HCT116 (cell line): ENCODE measurements at regions not wholly inside any gene's neighbourhood (a gene's known extent, or its start where the extent isn't known, plus 50 kb on each side); places are given as distances from the start of the nearest gene placed in this dataset.

Experiments used
- ATAC-seq: fragments of 200-7000 bp; cut with Tn5 transposase; 2 replicates; pipeline ENCODE4 v1.9.1; 2020; ENCODE audit warnings: mild to moderate bottlenecking, moderate library complexity
- BruUV-seq: library from RNA; stranded (reverse); fragments of 400-500 nt; replicated peaks from 2 replicates; lab custom pipeline; 2021; lab: Mats Ljungman, UMichigan
- CTCF ChIA-PET: fragments of 300-600 bp; sonication (Branson Sonifier 250); formaldehyde crosslinking; loops from one replicate; lab custom pipeline; 2021; ENCODE audit warnings: antibody characterized with exemption; lab: Charles Lee
- POLR2A ChIA-PET: fragments of 300-600, 350-600 bp; sonication (Branson Sonifier 250); formaldehyde crosslinking; loops from one replicate; lab custom pipeline; 2021; ENCODE audit warnings: antibody characterized with exemption; lab: Charles Lee
- RAD21 ChIA-PET, 2 experiments: fragments of 300-600 bp; sonication (Branson Sonifier 250); formaldehyde crosslinking; loops; one replicate each; lab custom pipeline; 2023; ENCODE audit warnings: low total read pairs in 2 of 2; ENCODE audit not compliant: uncharacterized antibody in 2 of 2, unreplicated experiment in 2 of 2, low non-redundant PET in 1 of 2; lab: Charles Lee
- DNase-seq: peaks from one replicate; pipeline ENCODE4 v3.0.0-alpha.2; 2010; ENCODE audit warnings: low read depth, low spot score
- H2AFZ ChIP-seq: fragments of 200-600 bp; shearing (Covaris generic), sonication (generic); 2 replicates; pipeline ENCODE4 v1.6.1; 2017; ENCODE audit warnings: low read depth, mixed run types, mixed read lengths, antibody characterized with exemption, low read length; ENCODE audit not compliant: poor library complexity, severe bottlenecking
- H3K27ac ChIP-seq: 2 replicates; pipeline ENCODE4 v1.5.1; 2012; ENCODE audit warnings: low read depth, low read length
- H3K27me3 ChIP-seq: fragments of 200-600 bp; sonication (generic); 2 replicates; pipeline ENCODE4 v1.6.1; 2016; ENCODE audit warnings: mixed run types, low read length, mixed read lengths; ENCODE audit not compliant: insufficient read depth
- H3K36me3 ChIP-seq, 2 experiments: fragments of 200-500 bp in 1 of 2; fragments of 200-600 bp in 1 of 2; sonication (Bioruptor generic) in 1 of 2; sonication (generic) in 1 of 2; 2 replicates each; pipeline versions ENCODE4 v1.5.1 to v1.6.1; 2014 to 2016; ENCODE audit warnings: low read length in 2 of 2, inconsistent platforms in 1 of 2, mixed read lengths in 1 of 2, mixed run types in 1 of 2; ENCODE audit not compliant: insufficient read depth in 2 of 2, control insufficient read depth in 1 of 2
- H3K4me1 ChIP-seq, 2 experiments: fragments of 200-600 bp in 1 of 2; sonication (generic) in 1 of 2; 2 replicates each; pipeline versions ENCODE4 v1.5.1 to v1.6.1; 2012 to 2017; ENCODE audit warnings: low read length in 2 of 2, inconsistent platforms in 1 of 2, mild to moderate bottlenecking in 1 of 2, mixed read lengths in 1 of 2, mixed run types in 1 of 2, moderate library complexity in 1 of 2; ENCODE audit not compliant: insufficient read depth in 2 of 2, control insufficient read depth in 1 of 2
- H3K4me2 ChIP-seq: fragments of 200-600 bp; sonication (generic); 2 replicates; pipeline ENCODE4 v1.6.1; 2017; ENCODE audit warnings: mixed run types, low read length, mixed read lengths
- H3K4me3 ChIP-seq, 2 experiments: fragments of 200-600 bp in 1 of 2; sonication (generic) in 1 of 2; replicated peaks in 1 of 2; 2 replicates each; pipeline ENCODE4 v1.5.1; 2011 to 2016; ENCODE audit warnings: low read length in 2 of 2, control low read depth in 1 of 2, low read depth in 1 of 2, mild to moderate bottlenecking in 1 of 2, mixed read lengths in 1 of 2, mixed run types in 1 of 2
- H3K79me2 ChIP-seq: fragments of 200-600 bp; sonication (generic); 2 replicates; pipeline ENCODE4 v1.6.1; 2017; ENCODE audit warnings: mild to moderate bottlenecking, mixed run types, low read length, moderate library complexity, mixed read lengths; ENCODE audit not compliant: insufficient read depth
- H3K9ac ChIP-seq: fragments of 200-600 bp; sonication (generic); 2 replicates; pipeline ENCODE4 v1.6.1; 2016; ENCODE audit warnings: low read length, mixed read lengths
- H3K9me2 ChIP-seq: fragments of 200-600 bp; sonication (generic), shearing (Covaris generic); 2 replicates; pipeline ENCODE4 v1.6.1; 2017; ENCODE audit warnings: mixed run types, mild to moderate bottlenecking, moderate library complexity; ENCODE audit not compliant: insufficient read depth
- H3K9me3 ChIP-seq, 2 experiments: fragments of 200-500 bp in 1 of 2; fragments of 200-600 bp in 1 of 2; sonication (Bioruptor generic) in 1 of 2; sonication (generic) in 1 of 2; 2 replicates each; pipeline ENCODE4 v1.6.1; 2014 to 2017; ENCODE audit warnings: low read length in 2 of 2, mixed read lengths in 2 of 2, inconsistent platforms in 1 of 2, low read depth in 1 of 2, mild to moderate bottlenecking in 1 of 2, mixed run types in 1 of 2, moderate library complexity in 1 of 2; ENCODE audit not compliant: control insufficient read depth in 1 of 2, insufficient read depth in 1 of 2
- H4K20me1 ChIP-seq: fragments of 200-600 bp; sonication (generic), shearing (Covaris generic); 2 replicates; pipeline ENCODE4 v1.6.1; 2017; ENCODE audit warnings: mixed run types, mild to moderate bottlenecking, moderate library complexity; ENCODE audit not compliant: insufficient read depth
- ATF3 ChIP-seq: IDR thresholded peaks from 2 replicates; pipeline ENCODE4 v1.6.1; 2012
- CBX3 ChIP-seq: IDR thresholded peaks from 2 replicates; pipeline ENCODE4 v1.6.1; 2012; ENCODE audit warnings: low read depth
- CTCF ChIP-seq, 3 experiments: fragments of 200-600 bp in 1 of 3; sonication (generic) in 1 of 3; IDR thresholded peaks in 2 of 3; conservative IDR thresholded peaks in 1 of 3; 2 replicates each; pipeline ENCODE4 v1.5.1; 2012 to 2017; ENCODE audit warnings: low read depth in 2 of 3, low read length in 2 of 3, antibody characterized with exemption in 1 of 3, borderline replicate concordance in 1 of 3, control low read depth in 1 of 3, mild to moderate bottlenecking in 1 of 3, mixed read lengths in 1 of 3, mixed run types in 1 of 3, moderate library complexity in 1 of 3; ENCODE audit not compliant: insufficient read depth in 1 of 3
- EGR1 ChIP-seq: IDR thresholded peaks from 2 replicates; pipeline ENCODE4 v1.6.1; 2012; ENCODE audit warnings: low read depth
- ELF1 ChIP-seq: IDR thresholded peaks from 2 replicates; pipeline ENCODE4 v1.6.1; 2012; ENCODE audit warnings: low read depth, borderline replicate concordance
- EZH2 ChIP-seq: fragments of 200-600 bp; sonication (generic); IDR thresholded peaks from 2 replicates; pipeline ENCODE4 v1.6.1; 2017; ENCODE audit warnings: antibody characterized with exemption, mixed run types
- EZH2phosphoT487 ChIP-seq: fragments of 200-600 bp; IDR thresholded peaks from 2 replicates; pipeline ENCODE4 v1.6.1; 2018; ENCODE audit warnings: antibody characterized with exemption, borderline replicate concordance
- FOSL1 ChIP-seq: IDR thresholded peaks from 2 replicates; pipeline ENCODE4 v1.6.1; 2012; ENCODE audit warnings: low read depth
- JUND ChIP-seq: IDR thresholded peaks from 2 replicates; pipeline ENCODE4 v1.6.1; 2012
- POLR2A ChIP-seq: IDR thresholded peaks from 2 replicates; pipeline ENCODE4 v1.7.0; 2011; ENCODE audit warnings: borderline replicate concordance; ENCODE audit not compliant: insufficient read depth, insufficient read length; ENCODE audit errors: extremely low read depth
- POLR2AphosphoS5 ChIP-seq: IDR thresholded peaks from 2 replicates; pipeline ENCODE4 v1.6.1; 2011; ENCODE audit warnings: mild to moderate bottlenecking, low read depth, low read length, moderate library complexity
- REST ChIP-seq: IDR thresholded peaks from 2 replicates; pipeline ENCODE4 v1.6.1; 2012; ENCODE audit warnings: low read depth
- SIN3A ChIP-seq: IDR thresholded peaks from 2 replicates; pipeline ENCODE4 v1.6.1; 2012; ENCODE audit warnings: low read depth
- TCF7L2 ChIP-seq: IDR thresholded peaks from 2 replicates; pipeline ENCODE4 v1.7.0; 2011; ENCODE audit warnings: borderline replicate concordance, inconsistent platforms; ENCODE audit not compliant: insufficient read depth, insufficient read length; ENCODE audit errors: extremely low read depth
- YY1 ChIP-seq: IDR thresholded peaks from 2 replicates; pipeline ENCODE4 v1.6.1; 2011; ENCODE audit warnings: low read length, low read depth, moderate library complexity, mild to moderate bottlenecking; ENCODE audit not compliant: insufficient replicate concordance; ENCODE audit errors: extremely low read depth
- ZBTB33 ChIP-seq: IDR thresholded peaks from 2 replicates; pipeline ENCODE4 v1.6.1; 2011; ENCODE audit warnings: mild to moderate bottlenecking, low read length, moderate library complexity; ENCODE audit not compliant: insufficient replicate concordance; ENCODE audit errors: extremely low read depth
- ZFX ChIP-seq: fragments of 450-650 bp; IDR thresholded peaks from 2 replicates; pipeline ENCODE4 v1.6.1; 2017
- ZNF274 ChIP-seq: fragments of 200-500 bp; sonication (Bioruptor generic); IDR thresholded peaks from 2 replicates; pipeline ENCODE4 v1.6.1; 2014; ENCODE audit warnings: mild to moderate bottlenecking, low read depth, low read length, inconsistent platforms
- intact Hi-C: fragments of 100-400 bp; cut with micrococcal nuclease; formaldehyde crosslinking; loops from 2 replicates; pipeline ENCODE4 v1.10.0; 2022

GRCh38 chr15:95622843-95623242, 707.7 kb upstream of the NR2F2 start:
- intact Hi-C loops, result no loop called here
- H3K4me3 ChIP-seq, result no peak overlapping the region
- ChIA-PET POLR2A (no interaction called here), CTCF (no interaction called here), RAD21 (no interaction called here)
- H3K27ac ChIP-seq, result no peak overlapping the region
- H3K27me3 ChIP-seq, result no peaks in the 10 kb centered on the region
- H4K20me1 ChIP-seq, result no peaks in the 10 kb centered on the region
- no peaks in the 10 kb centered on the region for H3K36me3 ChIP-seq
- no peaks in the 10 kb centered on the region for H3K4me1 ChIP-seq
- no peak overlapping the region for H3K9ac ChIP-seq
- no peaks in the 10 kb centered on the region for H3K9me3 ChIP-seq
- ATAC-seq (no peak), DNase-seq (no peak)
- TF ChIP-seq EGR1 (no peak), REST (no peak), EZH2phosphoT487 (no peak), ATF3 (no peak), SIN3A (no peak), ZBTB33 (no peak), TCF7L2 (no peak), ZNF274 (no peak), CBX3 (no peak), EZH2 (no peak), ELF1 (no peak), POLR2A (no peak), POLR2AphosphoS5 (no peak), FOSL1 (no peak), JUND (no peak), ZFX (no peak), CTCF (IDR thresholded peaks at IDR 0.05 in 2 of 3, conservative IDR thresholded peaks at IDR 0.05 in 1 of 3; ENCODE audit: borderline replicate concordance in 1 of 3, insufficient read depth in 1 of 3, low read depth in 2 of 3, low read length in 2 of 3) (no peak), YY1 (no peak)
- BruUV-seq, result no TSS peak
- no peaks in the 10 kb centered on the region for H3K79me2 ChIP-seq
- H2AFZ ChIP-seq, result no peak overlapping the region
- H3K4me2 ChIP-seq, result no peak overlapping the region
- H3K9me2 ChIP-seq, result no peaks in the 10 kb centered on the region
